ENCODE measurements at regions not wholly inside any gene's neighbourhood (a gene's known extent, or its start where the extent isn't known, plus 50 kb on each side); places are given as distances from the start of the nearest gene placed in this dataset.

GRCh38 chr17:52606098-52606497, 447.6 kb upstream of the CA10 start:
- TF ChIP-seq ZNF331 (CRISPR knock-in tag; IDR thresholded peaks at IDR 0.05; ENCODE audit: low read depth) (no peak), REST (IDR thresholded peaks at IDR 0.05; ENCODE audit: unreplicated experiment) (no peak), ZNF462 (CRISPR knock-in tag; IDR thresholded peaks at IDR 0.05) (no peak)
- Mint-ChIP-seq H3K4me3 (no peak overlapping the region), H3K27ac (no peak overlapping the region), H3K9me3 (no peaks in the 10 kb centered on the region; the same call in 1 of the 3 replicates), H3K36me3 (ENCODE audit: low read depth) (no peaks in the 10 kb centered on the region), H3K4me1 (no peaks in the 10 kb centered on the region), H3K27me3 (ENCODE audit: insufficient read depth, low read depth, poor library complexity) (no peaks in the 10 kb centered on the region)
- no peak for ATAC-seq
- H3K4me1 ChIP-seq (ENCODE audit: insufficient read depth) = no peaks in the 10 kb centered on the region
- H3K36me3 ChIP-seq (ENCODE audit: insufficient read depth) = no peaks in the 10 kb centered on the region
- H2AFZ ChIP-seq = no peak overlapping the region
- H3K27ac ChIP-seq (ENCODE audit: low read depth) = no peak overlapping the region
- no peak overlapping the region for H3K4me2 ChIP-seq
- H3K4me3 ChIP-seq = no peak overlapping the region
- H3K79me2 ChIP-seq (replicated peaks; ENCODE audit: insufficient read depth) = no peaks in the 10 kb centered on the region
- no peak for DNase-seq (ENCODE audit: low spot score)
- no peaks in the 10 kb centered on the region for H3F3A ChIP-seq (replicated peaks; ENCODE audit: low read depth)
- no peaks in the 10 kb centered on the region for H3K9me2 ChIP-seq (ENCODE audit: insufficient read depth)
- no peaks in the 10 kb centered on the region for H3K27me3 ChIP-seq (ENCODE audit: insufficient read depth)
- no peaks in the 10 kb centered on the region for H4K20me1 ChIP-seq (replicated peaks; ENCODE audit: insufficient read depth)

Measured in GM23338 (cell line).